ENCODE measurements at regions not wholly inside any gene's neighbourhood (a gene's known extent, or its start where the extent isn't known, plus 50 kb on each side); places are given as distances from the start of the nearest gene placed in this dataset.

DNA sequence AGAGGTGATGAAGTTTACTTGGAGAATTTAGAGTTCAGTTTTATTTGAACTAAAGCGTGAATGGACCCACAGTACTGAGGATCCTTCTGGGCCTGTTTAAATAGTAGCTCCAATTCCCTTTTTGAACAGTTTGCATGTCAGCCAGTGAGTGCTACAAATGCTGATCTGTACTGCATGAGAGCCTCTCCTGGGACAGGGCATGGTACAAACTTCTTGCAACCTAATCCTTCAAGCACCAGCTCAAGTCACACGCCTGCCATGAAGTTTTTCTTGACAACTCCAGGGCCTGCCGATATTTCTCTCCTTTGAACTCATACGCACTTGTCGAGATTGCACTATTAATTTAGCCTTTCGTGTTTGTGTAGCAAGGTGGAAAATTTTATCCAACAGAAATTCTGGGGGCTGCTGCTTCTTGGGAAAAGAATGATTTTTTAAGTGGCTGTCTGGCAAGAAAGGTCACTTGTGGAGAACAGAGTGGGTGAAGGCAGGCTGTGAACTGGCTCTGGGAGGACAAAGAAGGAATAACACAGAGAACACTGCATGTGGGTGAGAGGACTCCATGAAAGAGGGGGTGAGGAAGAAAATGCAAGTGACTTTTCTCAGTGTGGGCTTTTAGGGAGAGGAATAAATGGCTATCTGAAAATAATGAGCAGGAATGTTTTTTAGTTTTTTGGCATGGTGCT is 192.5 kb downstream of the NDFIP2 start:
- Histone ChIP-seq H3K27ac (ENCODE audit: low read depth, low read length) (no peak overlapping the region), H3K36me3 (ENCODE audit: insufficient read depth, low read length) (no peaks in the 10 kb centered on the region), H2AFZ (ENCODE audit: low read length, unreplicated experiment) (no peak overlapping the region), H3K79me2 (ENCODE audit: control insufficient read depth, insufficient read depth, low read length, unreplicated experiment) (no peaks in the 10 kb centered on the region), H3K4me3 (ENCODE audit: low read depth, low read length) (no peak overlapping the region), H3K27me3 (ENCODE audit: insufficient read depth, low read length) (no peaks in the 10 kb centered on the region), H3K4me1 (ENCODE audit: control insufficient read depth, insufficient read depth, low read length, unreplicated experiment) (no peaks in the 10 kb centered on the region)

DNA sequence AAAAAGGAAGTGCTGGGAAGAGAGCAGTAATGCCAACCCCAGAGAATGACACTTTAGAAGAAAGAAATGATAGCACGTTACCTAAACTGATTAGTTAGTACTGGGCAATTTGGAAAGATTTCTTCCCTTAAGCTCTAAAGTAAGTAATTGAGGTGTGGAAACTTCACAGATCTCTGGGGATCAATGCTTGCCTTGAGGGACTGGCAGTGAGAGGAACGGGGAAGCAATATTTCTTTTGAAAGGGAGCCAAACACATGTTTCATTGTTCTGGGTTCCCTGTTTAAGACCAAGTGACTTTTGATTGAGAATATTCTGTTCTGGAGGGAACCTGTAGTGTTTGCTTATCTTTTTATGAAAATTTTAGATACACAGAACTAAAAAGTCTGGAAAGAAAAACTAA is 190.5 kb downstream of the NDFIP2 start:
- no peaks in the 10 kb centered on the region for H3K4me1 ChIP-seq (ENCODE audit: control insufficient read depth, insufficient read depth, low read length, unreplicated experiment)
- H2AFZ ChIP-seq (ENCODE audit: low read length, unreplicated experiment): no peak overlapping the region
- no peak overlapping the region for H3K27ac ChIP-seq (ENCODE audit: low read depth, low read length)
- H3K4me3 ChIP-seq (ENCODE audit: low read depth, low read length): no peak overlapping the region
- no peaks in the 10 kb centered on the region for H3K27me3 ChIP-seq (ENCODE audit: insufficient read depth, low read length)
- no peaks in the 10 kb centered on the region for H3K36me3 ChIP-seq (ENCODE audit: insufficient read depth, low read length)
- H3K79me2 ChIP-seq (ENCODE audit: control insufficient read depth, insufficient read depth, low read length, unreplicated experiment): no peaks in the 10 kb centered on the region

DNA sequence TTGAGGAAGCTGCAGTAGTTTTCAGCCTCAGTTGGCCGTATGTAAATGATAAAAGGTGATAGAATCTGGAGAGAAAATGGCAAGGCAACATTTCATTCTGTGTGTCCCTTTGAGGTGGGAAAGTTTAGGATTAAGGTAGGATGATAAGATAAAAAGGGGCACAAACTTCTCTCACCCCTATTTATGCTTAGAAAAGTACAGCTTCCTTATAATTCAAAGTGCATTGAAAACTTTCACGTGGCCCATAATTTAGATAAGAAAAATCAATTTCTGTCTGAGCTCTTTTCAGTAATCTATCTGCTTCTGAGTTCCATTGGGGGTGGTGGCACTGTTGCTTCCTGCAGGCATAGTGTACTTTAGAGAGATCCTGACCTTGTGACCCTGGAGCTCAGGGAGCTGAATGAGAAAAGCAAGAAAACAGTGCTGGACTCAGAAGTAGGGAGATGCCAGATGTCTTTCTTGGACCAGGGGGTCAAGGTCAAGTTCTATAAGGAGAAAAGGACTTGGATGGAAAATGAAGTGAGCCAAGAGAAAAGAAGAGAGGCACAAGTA is 187.3 kb downstream of the NDFIP2 start:
- H3K4me1 ChIP-seq (ENCODE audit: control insufficient read depth, insufficient read depth, low read length, unreplicated experiment): no peaks in the 10 kb centered on the region
- H2AFZ ChIP-seq (ENCODE audit: low read length, unreplicated experiment): no peak overlapping the region
- no peak overlapping the region for H3K4me3 ChIP-seq (ENCODE audit: low read depth, low read length)
- H3K79me2 ChIP-seq (ENCODE audit: control insufficient read depth, insufficient read depth, low read length, unreplicated experiment): no peaks in the 10 kb centered on the region
- H3K36me3 ChIP-seq (ENCODE audit: insufficient read depth, low read length): no peaks in the 10 kb centered on the region
- H3K27me3 ChIP-seq (ENCODE audit: insufficient read depth, low read length): no peaks in the 10 kb centered on the region
- H3K27ac ChIP-seq (ENCODE audit: low read depth, low read length): no peak overlapping the region

DNA sequence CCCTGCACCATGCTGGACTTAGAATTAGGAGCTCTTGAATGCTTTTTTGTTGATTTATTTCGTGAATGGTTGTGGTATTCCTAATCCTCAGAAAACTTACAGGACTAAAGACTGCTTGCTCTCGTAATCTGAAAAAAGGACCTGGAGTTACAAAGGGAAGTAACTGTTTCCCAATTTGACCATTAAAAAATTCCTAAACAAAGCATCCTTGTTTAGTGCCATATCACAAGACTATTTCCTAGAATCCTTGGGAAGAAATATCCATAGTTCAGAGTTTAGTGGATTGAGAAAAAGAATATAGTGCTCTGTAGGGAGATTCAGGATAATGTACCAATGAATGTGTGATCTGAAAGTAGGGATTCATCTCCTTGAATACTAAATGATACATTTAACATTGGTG is 186.8 kb downstream of the NDFIP2 start:
- Histone ChIP-seq H3K4me1 (ENCODE audit: control insufficient read depth, insufficient read depth, low read length, unreplicated experiment) (no peaks in the 10 kb centered on the region), H2AFZ (ENCODE audit: low read length, unreplicated experiment) (no peak overlapping the region), H3K27ac (ENCODE audit: low read depth, low read length) (no peak overlapping the region), H3K4me3 (ENCODE audit: low read depth, low read length) (no peak overlapping the region), H3K79me2 (ENCODE audit: control insufficient read depth, insufficient read depth, low read length, unreplicated experiment) (no peaks in the 10 kb centered on the region), H3K36me3 (ENCODE audit: insufficient read depth, low read length) (no peaks in the 10 kb centered on the region), H3K27me3 (ENCODE audit: insufficient read depth, low read length) (no peaks in the 10 kb centered on the region)

DNA sequence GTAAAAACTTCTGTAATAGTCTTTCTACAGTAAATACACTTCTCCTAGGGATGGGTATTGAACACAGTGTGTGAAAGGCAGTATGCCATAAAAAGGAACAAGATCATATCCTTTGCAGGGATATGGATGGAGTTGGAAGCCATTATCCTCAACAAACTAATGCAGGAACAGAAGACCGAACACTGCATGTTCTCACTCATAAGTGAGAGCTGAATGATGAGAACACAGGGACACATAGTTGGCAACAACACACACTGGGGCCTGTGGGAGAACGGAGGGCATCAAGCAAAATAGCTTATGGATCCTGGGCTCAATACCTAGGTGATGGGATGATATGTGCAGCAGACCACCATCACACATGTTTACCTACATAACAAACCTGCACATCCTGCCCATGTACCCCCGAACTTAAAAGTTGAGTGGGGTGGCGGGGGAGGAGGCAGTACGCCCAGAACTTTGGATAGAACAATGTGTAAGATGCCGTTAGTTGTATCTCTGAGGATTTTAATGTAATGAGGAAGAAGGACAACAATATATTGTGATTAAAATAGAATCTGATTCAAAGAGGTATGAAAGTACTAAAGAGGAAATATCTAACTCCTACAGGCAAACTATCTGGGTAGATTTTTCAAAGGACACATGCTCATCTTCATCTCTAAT is 183.2 kb downstream of the NDFIP2 start:
- Histone ChIP-seq H3K27ac (ENCODE audit: low read depth, low read length) (no peak overlapping the region), H3K4me3 (ENCODE audit: low read depth, low read length) (no peak overlapping the region), H3K79me2 (ENCODE audit: control insufficient read depth, insufficient read depth, low read length, unreplicated experiment) (no peaks in the 10 kb centered on the region)

DNA sequence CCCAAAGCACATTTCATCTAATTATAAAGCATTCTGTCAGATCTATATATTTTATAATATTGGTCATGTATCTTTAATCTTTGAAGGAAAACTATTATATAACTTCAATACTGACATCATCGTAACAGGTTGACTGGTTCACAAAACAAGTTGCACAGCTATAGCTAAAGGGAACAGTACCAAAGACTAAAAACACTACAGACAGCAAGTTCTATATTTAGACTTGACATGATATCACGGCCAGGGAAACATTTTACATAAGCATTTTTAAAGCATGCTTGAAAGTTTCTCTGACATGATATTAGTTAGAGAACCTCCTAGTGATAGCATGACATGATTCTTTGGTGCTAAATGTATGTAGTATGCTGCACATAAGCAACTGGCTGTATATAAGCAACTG is 182.5 kb downstream of the NDFIP2 start:
- Histone ChIP-seq H3K4me1 (ENCODE audit: control insufficient read depth, insufficient read depth, low read length, unreplicated experiment) (no peaks in the 10 kb centered on the region), H3K36me3 (ENCODE audit: insufficient read depth, low read length) (no peaks in the 10 kb centered on the region), H3K79me2 (ENCODE audit: control insufficient read depth, insufficient read depth, low read length, unreplicated experiment) (no peaks in the 10 kb centered on the region)

More for the DNA sequence above, 183.2 kb downstream of the NDFIP2 start:
- H3K4me1 ChIP-seq (ENCODE audit: control insufficient read depth, insufficient read depth, low read length, unreplicated experiment): no peaks in the 10 kb centered on the region
- no peaks in the 10 kb centered on the region for H3K27me3 ChIP-seq (ENCODE audit: insufficient read depth, low read length)
- no peaks in the 10 kb centered on the region for H3K36me3 ChIP-seq (ENCODE audit: insufficient read depth, low read length)
- H2AFZ ChIP-seq (ENCODE audit: low read length, unreplicated experiment): no peak overlapping the region

DNA sequence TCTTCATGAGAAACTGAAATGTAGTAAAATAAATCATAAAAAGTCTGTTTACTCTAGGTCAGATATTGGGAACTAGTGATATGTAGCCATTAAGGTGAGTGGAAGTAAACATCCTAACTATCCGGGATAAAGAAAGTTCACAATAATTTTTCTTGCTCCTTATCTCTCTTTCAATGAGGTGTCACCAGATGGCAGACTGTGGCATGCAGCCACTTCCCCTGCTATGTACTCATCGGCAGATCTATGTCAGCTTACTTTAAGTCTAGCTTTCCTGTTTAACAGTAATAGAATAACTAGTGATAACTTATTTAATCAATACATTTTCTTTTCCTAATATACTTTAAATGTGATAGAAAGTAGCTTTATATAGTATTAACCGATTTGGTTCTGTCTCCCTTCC is 181.9 kb downstream of the NDFIP2 start:
- Histone ChIP-seq H3K4me3 (ENCODE audit: low read depth, low read length) (no peak overlapping the region), H3K36me3 (ENCODE audit: insufficient read depth, low read length) (no peaks in the 10 kb centered on the region), H3K27me3 (ENCODE audit: insufficient read depth, low read length) (no peaks in the 10 kb centered on the region), H3K4me1 (ENCODE audit: control insufficient read depth, insufficient read depth, low read length, unreplicated experiment) (no peaks in the 10 kb centered on the region), H2AFZ (ENCODE audit: low read length, unreplicated experiment) (no peak overlapping the region), H3K79me2 (ENCODE audit: control insufficient read depth, insufficient read depth, low read length, unreplicated experiment) (no peaks in the 10 kb centered on the region), H3K27ac (ENCODE audit: low read depth, low read length) (no peak overlapping the region)

More for the DNA sequence above, 182.5 kb downstream of the NDFIP2 start:
- Histone ChIP-seq H2AFZ (ENCODE audit: low read length, unreplicated experiment) (no peak overlapping the region), H3K4me3 (ENCODE audit: low read depth, low read length) (no peak overlapping the region), H3K27me3 (ENCODE audit: insufficient read depth, low read length) (no peaks in the 10 kb centered on the region), H3K27ac (ENCODE audit: low read depth, low read length) (no peak overlapping the region)

DNA sequence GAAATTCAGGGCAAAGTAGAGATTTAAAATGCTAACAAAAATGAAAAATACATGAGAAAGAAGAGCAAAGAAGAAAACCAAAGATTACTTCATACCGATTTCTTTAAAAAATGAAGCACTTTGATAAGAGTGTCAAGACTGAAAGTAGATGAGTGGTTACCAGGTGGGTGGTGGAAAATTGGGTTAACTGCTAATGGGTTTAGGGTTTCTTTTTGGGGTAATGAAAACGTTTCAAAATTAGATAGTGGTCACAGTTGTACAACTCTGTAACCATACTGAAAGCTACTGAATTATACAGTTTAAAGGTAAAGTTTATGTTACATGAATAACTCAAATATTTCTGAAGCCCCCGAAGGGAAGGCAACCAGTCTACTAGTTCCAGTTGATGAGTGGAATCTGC is 179.4 kb downstream of the NDFIP2 start:
- Histone ChIP-seq H3K79me2 (ENCODE audit: control insufficient read depth, insufficient read depth, low read length, unreplicated experiment) (no peaks in the 10 kb centered on the region), H2AFZ (ENCODE audit: low read length, unreplicated experiment) (no peak overlapping the region), H3K27me3 (ENCODE audit: insufficient read depth, low read length) (no peaks in the 10 kb centered on the region), H3K27ac (ENCODE audit: low read depth, low read length) (no peak overlapping the region), H3K36me3 (ENCODE audit: insufficient read depth, low read length) (no peaks in the 10 kb centered on the region), H3K4me3 (ENCODE audit: low read depth, low read length) (no peak overlapping the region), H3K4me1 (ENCODE audit: control insufficient read depth, insufficient read depth, low read length, unreplicated experiment) (no peaks in the 10 kb centered on the region)

DNA sequence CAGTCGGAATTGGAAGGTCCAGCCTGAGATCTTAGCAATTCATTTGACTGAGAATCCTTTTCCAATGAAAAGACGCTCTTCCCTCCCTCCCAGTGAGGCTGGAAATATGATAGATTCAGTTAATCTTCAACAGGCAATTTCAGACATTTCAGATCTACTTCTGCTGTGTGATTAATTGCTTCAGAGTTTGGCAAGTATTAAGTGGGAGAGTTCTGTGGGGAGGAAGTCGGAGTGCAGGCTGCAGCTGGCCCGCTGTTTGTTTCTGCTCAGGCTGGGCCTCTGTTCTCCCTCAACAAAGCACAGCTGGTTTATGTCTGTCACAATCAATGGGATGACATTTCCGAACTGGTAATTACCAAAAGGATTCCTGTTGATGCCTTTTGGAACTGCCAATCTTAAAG is 178.2 kb downstream of the NDFIP2 start:
- Histone ChIP-seq H3K4me3 (ENCODE audit: low read depth, low read length) (no peak overlapping the region), H3K4me1 (ENCODE audit: control insufficient read depth, insufficient read depth, low read length, unreplicated experiment) (no peaks in the 10 kb centered on the region), H3K36me3 (ENCODE audit: insufficient read depth, low read length) (no peaks in the 10 kb centered on the region), H3K79me2 (ENCODE audit: control insufficient read depth, insufficient read depth, low read length, unreplicated experiment) (no peaks in the 10 kb centered on the region), H3K27ac (ENCODE audit: low read depth, low read length) (no peak overlapping the region), H3K27me3 (ENCODE audit: insufficient read depth, low read length) (no peaks in the 10 kb centered on the region), H2AFZ (ENCODE audit: low read length, unreplicated experiment) (no peak overlapping the region)

DNA sequence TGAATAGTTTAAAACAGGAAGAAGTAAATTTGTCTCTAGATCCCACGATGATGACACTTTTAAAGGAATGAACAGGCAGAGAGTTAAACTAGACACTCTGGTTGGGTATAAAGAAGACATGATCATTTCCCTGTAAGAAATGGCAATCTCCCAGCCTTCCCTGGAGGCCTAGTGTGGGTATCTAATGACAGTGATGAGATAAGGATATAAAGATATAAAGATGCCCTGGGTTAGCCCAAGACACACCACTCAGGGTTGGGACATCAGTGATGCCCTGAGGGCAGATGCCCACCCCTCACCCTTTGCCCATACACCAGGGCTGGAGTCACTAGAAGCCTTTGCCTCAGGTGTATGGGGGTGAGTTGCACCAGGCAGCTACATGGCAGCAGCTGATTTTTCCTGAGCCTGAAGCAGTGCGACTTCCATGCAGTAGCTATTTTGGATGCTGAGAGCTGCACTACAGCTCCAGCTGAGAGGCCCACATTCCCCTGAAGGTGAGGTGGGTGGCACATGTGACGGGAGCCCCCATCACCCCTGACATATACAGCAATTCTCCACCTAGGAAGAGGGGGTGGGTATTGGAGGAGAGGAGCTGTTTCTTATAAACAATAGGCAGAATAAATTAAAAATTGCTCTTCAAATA is 177.5 kb downstream of the NDFIP2 start:
- H3K4me3 ChIP-seq (ENCODE audit: low read depth, low read length): no peak overlapping the region
- H3K4me1 ChIP-seq (ENCODE audit: control insufficient read depth, insufficient read depth, low read length, unreplicated experiment): no peaks in the 10 kb centered on the region
- no peaks in the 10 kb centered on the region for H3K36me3 ChIP-seq (ENCODE audit: insufficient read depth, low read length)
- H3K27me3 ChIP-seq (ENCODE audit: insufficient read depth, low read length): no peaks in the 10 kb centered on the region
- no peak overlapping the region for H2AFZ ChIP-seq (ENCODE audit: low read length, unreplicated experiment)
- H3K79me2 ChIP-seq (ENCODE audit: control insufficient read depth, insufficient read depth, low read length, unreplicated experiment): no peaks in the 10 kb centered on the region
- H3K27ac ChIP-seq (ENCODE audit: low read depth, low read length): no peak overlapping the region

DNA sequence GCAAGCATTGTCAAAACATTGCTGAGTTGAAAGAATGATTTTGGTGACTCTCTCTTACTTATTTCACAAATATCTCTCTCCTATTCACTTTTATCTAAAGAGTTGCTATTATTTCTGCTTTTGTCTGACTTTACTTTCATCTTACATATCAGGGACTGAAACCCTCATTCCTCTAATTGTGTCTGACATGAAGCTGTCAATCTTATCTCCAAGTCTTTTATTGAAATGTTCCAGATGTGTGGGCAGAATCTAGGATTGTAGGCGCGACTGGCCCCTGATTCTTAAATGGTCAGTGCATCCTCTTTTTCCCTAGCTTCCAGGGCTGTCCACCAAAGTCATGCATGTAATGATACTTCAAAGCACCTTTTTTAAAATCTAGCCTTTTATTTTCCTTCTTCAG is 174.6 kb downstream of the NDFIP2 start:
- Histone ChIP-seq H3K27ac (ENCODE audit: low read depth, low read length) (no peak overlapping the region), H3K4me3 (ENCODE audit: low read depth, low read length) (no peak overlapping the region), H3K36me3 (ENCODE audit: insufficient read depth, low read length) (no peaks in the 10 kb centered on the region), H3K4me1 (ENCODE audit: control insufficient read depth, insufficient read depth, low read length, unreplicated experiment) (no peaks in the 10 kb centered on the region), H3K27me3 (ENCODE audit: insufficient read depth, low read length) (no peaks in the 10 kb centered on the region), H3K79me2 (ENCODE audit: control insufficient read depth, insufficient read depth, low read length, unreplicated experiment) (no peaks in the 10 kb centered on the region), H2AFZ (ENCODE audit: low read length, unreplicated experiment) (no peak overlapping the region)
